ENCODE measurements at regions not wholly inside any gene's neighbourhood (a gene's known extent, or its start where the extent isn't known, plus 50 kb on each side); places are given as distances from the start of the nearest gene placed in this dataset.

- no peaks in the 10 kb centered on the region for H3K4me1 ChIP-seq (ENCODE audit: control insufficient read depth, insufficient read depth, low read length, poor library complexity, severe bottlenecking)
- no peaks in the 10 kb centered on the region for H3K27me3 ChIP-seq (ENCODE audit: control insufficient read depth, insufficient read depth, low read length)
- no peak overlapping the region for H3K4me3 Mint-ChIP-seq
- DNase-seq (no peak), ATAC-seq (ENCODE audit: low read depth in 2 of 2) (no peak)
- no peak overlapping the region for H3K4me3 ChIP-seq (ENCODE audit: low read depth, low read length)
- no peak overlapping the region for H3K27ac ChIP-seq (ENCODE audit: insufficient read depth, low read length, poor library complexity, severe bottlenecking)
- peaks cover 0 to 2% (median 0%) of the 10 kb centered on the region in 4 donors for H3K4me1 Mint-ChIP-seq
- no peaks in the 10 kb centered on the region for H3K27me3 Mint-ChIP-seq
- H3K9me3 ChIP-seq (ENCODE audit: control insufficient read depth in 2 of 2, low read length in 2 of 2), result no peaks in the 10 kb centered on the region
- no peaks in the 10 kb centered on the region for H3K36me3 ChIP-seq (ENCODE audit: control insufficient read depth, insufficient read depth, low read length)
- H3K27ac Mint-ChIP-seq, result no peak overlapping the region
- H3K9me3 Mint-ChIP-seq, result peaks cover 0 to 8% (median 4%) of the 10 kb centered on the region in 7 donors
- no peaks in the 10 kb centered on the region for H3K36me3 Mint-ChIP-seq
Measured at GRCh38 chr16:5736209-5736930, 638.8 kb upstream of the EEF2KMT start.

- H3K4me1 ChIP-seq (ENCODE audit: control insufficient read depth, insufficient read depth, low read length, poor library complexity, severe bottlenecking), result no peaks in the 10 kb centered on the region
- H3K27me3 Mint-ChIP-seq, result no peaks in the 10 kb centered on the region
- no peak overlapping the region for H3K27ac Mint-ChIP-seq
- no peak overlapping the region for H3K4me3 ChIP-seq (ENCODE audit: low read depth, low read length)
- H3K27me3 ChIP-seq (ENCODE audit: control insufficient read depth, insufficient read depth, low read length), result no peaks in the 10 kb centered on the region
- H3K27ac ChIP-seq (ENCODE audit: insufficient read depth, low read length, poor library complexity, severe bottlenecking), result no peak overlapping the region
- no peaks in the 10 kb centered on the region for H3K36me3 ChIP-seq (ENCODE audit: control insufficient read depth, insufficient read depth, low read length)
- H3K9me3 ChIP-seq (ENCODE audit: control insufficient read depth in 2 of 2, low read length in 2 of 2), result no peaks in the 10 kb centered on the region
- H3K4me3 Mint-ChIP-seq, result no peak overlapping the region
- no peaks in the 10 kb centered on the region for H3K36me3 Mint-ChIP-seq
- DNase-seq, result no peak
- peaks cover 0 to 8% (median 4%) of the 10 kb centered on the region in 7 donors for H3K9me3 Mint-ChIP-seq
- peaks cover 0 to 2% (median 0%) of the 10 kb centered on the region in 4 donors for H3K4me1 Mint-ChIP-seq
- no peak for ATAC-seq (ENCODE audit: low read depth in 2 of 2)
Measured at GRCh38 chr16:5735444-5735843, 637.8 kb upstream of the EEF2KMT start.

- Mint-ChIP-seq H3K27me3 (no peaks in the 10 kb centered on the region), H3K4me1 (peaks cover 0 to 2% (median 0%) of the 10 kb centered on the region in 4 donors)
- H3K4me3 ChIP-seq (ENCODE audit: low read depth, low read length), result no peak overlapping the region
Measured at GRCh38 chr16:5730783-5731182, 633.2 kb upstream of the EEF2KMT start.

GRCh38 chr16:5722116-5722619 lies 624.6 kb upstream of the EEF2KMT start:
- H3K27me3 Mint-ChIP-seq, result no peaks in the 10 kb centered on the region
- Histone ChIP-seq H3K4me1 (ENCODE audit: control insufficient read depth, insufficient read depth, low read length, poor library complexity, severe bottlenecking) (no peaks in the 10 kb centered on the region), H3K9me3 (ENCODE audit: control insufficient read depth in 2 of 2, low read length in 2 of 2) (no peaks in the 10 kb centered on the region), H3K27me3 (ENCODE audit: control insufficient read depth, insufficient read depth, low read length) (no peaks in the 10 kb centered on the region), H3K36me3 (ENCODE audit: control insufficient read depth, insufficient read depth, low read length) (no peaks in the 10 kb centered on the region), H3K4me3 (ENCODE audit: low read depth, low read length) (no peak overlapping the region), H3K27ac (ENCODE audit: insufficient read depth, low read length, poor library complexity, severe bottlenecking) (no peak overlapping the region)
- H3K9me3 Mint-ChIP-seq, result peaks cover 0 to 10% (median 2%) of the 10 kb centered on the region in 7 donors
- DNase-seq (no peak), ATAC-seq (ENCODE audit: low read depth in 2 of 2) (no peak)
- no peaks in the 10 kb centered on the region for H3K4me1 Mint-ChIP-seq
- H3K4me3 Mint-ChIP-seq, result no peak overlapping the region
- H3K36me3 Mint-ChIP-seq, result no peaks in the 10 kb centered on the region
- no peak overlapping the region for H3K27ac Mint-ChIP-seq

More at GRCh38 chr16:5730783-5731182, 633.2 kb upstream of the EEF2KMT start:
- Mint-ChIP-seq H3K4me3 (no peak overlapping the region), H3K27ac (no peak overlapping the region), H3K36me3 (no peaks in the 10 kb centered on the region), H3K9me3 (peaks cover 0 to 7% (median 2%) of the 10 kb centered on the region in 7 donors)
- no peaks in the 10 kb centered on the region for H3K4me1 ChIP-seq (ENCODE audit: control insufficient read depth, insufficient read depth, low read length, poor library complexity, severe bottlenecking)
- DNase-seq, result no peak
- no peak overlapping the region for H3K27ac ChIP-seq (ENCODE audit: insufficient read depth, low read length, poor library complexity, severe bottlenecking)
- no peaks in the 10 kb centered on the region for H3K9me3 ChIP-seq (ENCODE audit: control insufficient read depth in 2 of 2, low read length in 2 of 2)
- no peaks in the 10 kb centered on the region for H3K36me3 ChIP-seq (ENCODE audit: control insufficient read depth, insufficient read depth, low read length)
- no peaks in the 10 kb centered on the region for H3K27me3 ChIP-seq (ENCODE audit: control insufficient read depth, insufficient read depth, low read length)
- no peak for ATAC-seq (ENCODE audit: low read depth in 2 of 2)

DNA sequence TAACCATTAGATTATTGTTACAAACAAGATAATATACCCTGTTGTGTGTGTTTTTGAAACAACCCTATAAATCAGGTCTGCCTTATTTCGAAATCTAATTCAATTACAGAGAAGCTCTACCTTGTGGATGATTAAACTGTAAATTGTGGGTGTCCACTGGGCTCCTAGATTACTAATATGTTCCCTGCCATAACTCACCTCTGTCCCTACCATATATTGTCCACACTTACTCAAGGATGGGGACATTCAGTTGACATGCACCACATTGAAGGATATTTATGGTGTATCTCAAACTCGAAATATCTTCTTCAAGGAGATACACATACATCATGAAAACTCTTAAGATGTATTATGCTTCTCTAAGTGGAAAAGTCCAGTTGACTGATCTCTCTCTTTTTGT lies 617.6 kb upstream of the EEF2KMT start:
- H3K4me1 Mint-ChIP-seq, result no peaks in the 10 kb centered on the region
- no peaks in the 10 kb centered on the region for H3K27me3 Mint-ChIP-seq
- no peak for ATAC-seq (ENCODE audit: low read depth in 2 of 2)

DNA sequence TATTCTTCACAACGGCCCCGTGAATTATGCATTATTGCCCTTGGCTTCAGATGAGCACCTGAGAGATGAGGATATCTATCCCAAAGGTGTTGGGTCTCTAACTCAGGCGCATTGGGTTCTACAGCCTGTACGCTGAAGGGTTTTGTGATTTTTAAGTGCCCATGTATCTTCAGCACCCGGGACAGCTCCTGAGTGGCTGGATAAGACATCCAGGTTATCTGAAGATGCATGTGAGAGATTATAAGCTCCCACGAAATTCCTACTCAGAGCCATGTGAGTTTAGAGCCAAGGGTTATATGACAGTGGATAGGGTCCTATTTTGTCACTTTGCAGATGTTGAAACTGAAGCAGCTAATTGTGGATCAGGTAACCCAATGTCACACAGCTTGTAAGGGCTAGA lies 612.3 kb upstream of the EEF2KMT start:
- Mint-ChIP-seq H3K27ac (no peak overlapping the region), H3K4me3 (no peak overlapping the region), H3K9me3 (peaks cover 3 to 13% (median 6%) of the 10 kb centered on the region in 7 donors), H3K27me3 (peaks cover 4% of the 10 kb centered on the region), H3K4me1 (no peaks in the 10 kb centered on the region), H3K36me3 (no peaks in the 10 kb centered on the region)
- Histone ChIP-seq H3K9me3 (ENCODE audit: control insufficient read depth in 2 of 2, low read length in 2 of 2) (no peaks in the 10 kb centered on the region), H3K36me3 (ENCODE audit: control insufficient read depth, insufficient read depth, low read length) (no peaks in the 10 kb centered on the region), H3K27me3 (ENCODE audit: control insufficient read depth, insufficient read depth, low read length) (no peaks in the 10 kb centered on the region), H3K4me1 (ENCODE audit: control insufficient read depth, insufficient read depth, low read length, poor library complexity, severe bottlenecking) (no peaks in the 10 kb centered on the region), H3K27ac (ENCODE audit: insufficient read depth, low read length, poor library complexity, severe bottlenecking) (no peak overlapping the region), H3K4me3 (ENCODE audit: low read depth, low read length) (no peak overlapping the region)
- DNase-seq, result no peak
- no peak for ATAC-seq (ENCODE audit: low read depth in 2 of 2)

More for the DNA sequence above, 617.6 kb upstream of the EEF2KMT start:
- Histone ChIP-seq H3K27ac (ENCODE audit: insufficient read depth, low read length, poor library complexity, severe bottlenecking) (no peak overlapping the region), H3K36me3 (ENCODE audit: control insufficient read depth, insufficient read depth, low read length) (no peaks in the 10 kb centered on the region), H3K27me3 (ENCODE audit: control insufficient read depth, insufficient read depth, low read length) (no peaks in the 10 kb centered on the region), H3K4me3 (ENCODE audit: low read depth, low read length) (no peak overlapping the region), H3K4me1 (ENCODE audit: control insufficient read depth, insufficient read depth, low read length, poor library complexity, severe bottlenecking) (no peaks in the 10 kb centered on the region), H3K9me3 (ENCODE audit: control insufficient read depth in 2 of 2, low read length in 2 of 2) (no peaks in the 10 kb centered on the region)
- no peak overlapping the region for H3K4me3 Mint-ChIP-seq
- no peaks in the 10 kb centered on the region for H3K36me3 Mint-ChIP-seq
- peaks cover 6 to 14% (median 8%) of the 10 kb centered on the region in 7 donors for H3K9me3 Mint-ChIP-seq
- DNase-seq, result no peak
- no peak overlapping the region for H3K27ac Mint-ChIP-seq

DNA sequence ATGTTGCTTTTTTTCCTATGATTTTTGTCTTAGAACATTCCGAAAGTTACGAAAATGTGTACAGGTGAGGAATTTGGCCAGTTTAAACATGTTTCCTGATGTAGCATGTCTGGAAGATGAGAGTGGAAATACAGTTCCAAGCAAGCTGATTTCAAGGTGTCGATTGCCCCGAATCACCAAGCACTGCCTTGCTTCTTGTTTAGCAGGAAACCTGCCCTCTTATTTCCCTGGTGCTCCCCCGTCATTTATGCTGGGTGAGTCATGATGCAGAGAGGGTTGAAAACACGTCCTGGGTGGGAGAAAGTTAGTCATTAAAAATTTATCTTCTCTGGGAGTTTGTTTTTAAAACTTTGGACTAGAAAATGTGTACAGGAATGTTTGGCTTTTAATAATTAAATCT lies 608.6 kb upstream of the EEF2KMT start:
- H3K27ac Mint-ChIP-seq, result no peak overlapping the region
- DNase-seq (no peak), ATAC-seq (ENCODE audit: low read depth in 2 of 2) (no peak)
- peaks cover 1 to 18% (median 7%) of the 10 kb centered on the region in 7 donors for H3K9me3 Mint-ChIP-seq
- H3K36me3 Mint-ChIP-seq, result no peaks in the 10 kb centered on the region
- H3K4me1 Mint-ChIP-seq, result no peaks in the 10 kb centered on the region
- no peak overlapping the region for H3K4me3 Mint-ChIP-seq
- H3K9me3 ChIP-seq (ENCODE audit: control insufficient read depth in 2 of 2, low read length in 2 of 2), result peaks cover 4 to 5% of the 10 kb centered on the region in 2 experiments
- H3K27me3 Mint-ChIP-seq, result peaks cover 4% of the 10 kb centered on the region
- H3K4me1 ChIP-seq (ENCODE audit: control insufficient read depth, insufficient read depth, low read length, poor library complexity, severe bottlenecking), result no peaks in the 10 kb centered on the region
- H3K27me3 ChIP-seq (ENCODE audit: control insufficient read depth, insufficient read depth, low read length), result no peaks in the 10 kb centered on the region
- no peaks in the 10 kb centered on the region for H3K36me3 ChIP-seq (ENCODE audit: control insufficient read depth, insufficient read depth, low read length)
- no peak overlapping the region for H3K27ac ChIP-seq (ENCODE audit: insufficient read depth, low read length, poor library complexity, severe bottlenecking)
- no peak overlapping the region for H3K4me3 ChIP-seq (ENCODE audit: low read depth, low read length)

DNA sequence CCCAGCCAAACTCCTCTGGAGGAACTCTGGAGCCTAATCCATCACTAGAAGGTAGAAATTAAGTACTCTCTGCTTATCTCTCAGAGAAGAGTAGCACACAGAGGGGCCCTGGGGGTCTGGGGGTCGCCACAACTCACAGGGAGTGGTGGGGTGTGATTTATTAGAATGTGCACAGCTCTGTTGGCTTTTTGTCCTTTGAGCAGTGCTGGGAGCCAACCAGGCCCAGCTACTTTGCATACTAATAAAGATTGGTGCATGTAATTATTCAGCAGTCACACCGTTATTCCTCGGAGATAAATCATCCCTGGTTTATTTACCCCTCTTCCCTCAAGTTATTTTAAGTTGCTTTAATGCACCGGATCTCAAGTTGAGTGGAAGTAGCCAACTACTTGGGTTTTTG lies 606.7 kb upstream of the EEF2KMT start:
- H3K9me3 ChIP-seq (ENCODE audit: control insufficient read depth in 2 of 2, low read length in 2 of 2), result peaks cover 4 to 5% of the 10 kb centered on the region in 2 experiments
- no peak overlapping the region for H3K4me3 ChIP-seq (ENCODE audit: low read depth, low read length)
- Mint-ChIP-seq H3K27ac (no peak overlapping the region), H3K36me3 (no peaks in the 10 kb centered on the region), H3K9me3 (peaks cover 3 to 24% (median 9%) of the 10 kb centered on the region in 7 donors), H3K4me3 (no peak overlapping the region), H3K4me1 (no peaks in the 10 kb centered on the region), H3K27me3 (peaks cover 4% of the 10 kb centered on the region)
- DNase-seq, result no peak
- H3K4me1 ChIP-seq (ENCODE audit: control insufficient read depth, insufficient read depth, low read length, poor library complexity, severe bottlenecking), result no peaks in the 10 kb centered on the region
- no peak overlapping the region for H3K27ac ChIP-seq (ENCODE audit: insufficient read depth, low read length, poor library complexity, severe bottlenecking)
- no peaks in the 10 kb centered on the region for H3K27me3 ChIP-seq (ENCODE audit: control insufficient read depth, insufficient read depth, low read length)
- H3K36me3 ChIP-seq (ENCODE audit: control insufficient read depth, insufficient read depth, low read length), result no peaks in the 10 kb centered on the region
- ATAC-seq (ENCODE audit: low read depth in 2 of 2), result no peak
